ENCODE measurements at regions not wholly inside any gene's neighbourhood (a gene's known extent, or its start where the extent isn't known, plus 50 kb on each side); places are given as distances from the start of the nearest gene placed in this dataset.

DNA sequence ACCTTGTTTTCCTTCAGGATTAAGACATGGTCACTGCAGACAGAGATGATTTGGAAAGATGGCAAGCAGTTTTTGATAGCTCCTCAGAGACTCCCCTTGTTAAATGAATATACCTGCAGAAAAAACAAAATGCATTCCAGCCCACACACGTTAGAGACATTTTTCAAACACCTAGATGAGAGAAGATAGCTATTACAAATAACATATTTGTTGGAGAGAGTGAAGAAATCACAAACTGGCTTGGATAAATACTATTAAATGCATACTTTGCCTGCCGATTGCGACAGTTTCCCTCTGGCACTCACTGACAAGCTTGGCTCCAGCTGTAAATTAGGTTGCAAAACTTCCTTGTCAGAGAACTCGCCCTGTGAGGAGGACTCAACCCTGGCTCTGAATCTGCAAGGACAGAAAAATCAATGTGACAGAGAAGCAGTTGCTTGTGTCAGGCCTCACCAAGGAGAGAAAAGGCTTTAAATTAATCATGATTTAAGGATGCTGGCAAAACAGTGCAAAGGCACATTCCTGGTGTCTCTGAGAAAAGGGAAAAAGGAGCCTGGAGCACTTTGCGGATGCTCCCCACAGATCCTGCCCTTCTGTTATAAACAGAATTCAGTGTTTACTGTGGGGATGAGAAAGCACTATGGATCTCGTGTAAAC lies 423.7 kb upstream of the MARCKS start:
- no peak overlapping the region for H2AFZ ChIP-seq (ENCODE audit: low read depth)
- ChIA-PET POLR2A (no interaction called here), CTCF (interaction anchor here (0.6 kb wide), 1 partner anchor 579 kb away, joined by 3 read pairs; no protein-coding TSS in a partner anchor)
- TF ChIP-seq, protein P1, sequence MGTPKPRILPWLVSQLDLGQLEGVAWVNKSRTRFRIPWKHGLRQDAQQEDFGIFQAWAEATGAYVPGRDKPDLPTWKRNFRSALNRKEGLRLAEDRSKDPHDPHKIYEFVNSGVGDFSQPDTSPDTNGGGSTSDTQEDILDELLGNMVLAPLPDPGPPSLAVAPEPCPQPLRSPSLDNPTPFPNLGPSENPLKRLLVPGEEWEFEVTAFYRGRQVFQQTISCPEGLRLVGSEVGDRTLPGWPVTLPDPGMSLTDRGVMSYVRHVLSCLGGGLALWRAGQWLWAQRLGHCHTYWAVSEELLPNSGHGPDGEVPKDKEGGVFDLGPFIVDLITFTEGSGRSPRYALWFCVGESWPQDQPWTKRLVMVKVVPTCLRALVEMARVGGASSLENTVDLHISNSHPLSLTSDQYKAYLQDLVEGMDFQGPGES (IDR thresholded peaks at IDR 0.05; ENCODE audit: low read depth, low read length): no peak
- TF ChIP-seq RAD21 (IDR thresholded peaks at IDR 0.05; ENCODE audit: low read length) (no peak), TEAD4 (IDR thresholded peaks at IDR 0.05; ENCODE audit: borderline replicate concordance, insufficient read depth) (no peak), RXRA (IDR thresholded peaks at IDR 0.05; ENCODE audit: borderline replicate concordance, low read depth) (no peak), CHD2 (IDR thresholded peaks at IDR 0.05; ENCODE audit: low read length, partially characterized antibody) (no peak), NRF1 (IDR thresholded peaks at IDR 0.05; ENCODE audit: low read depth, low read length) (no peak), YY1 (IDR thresholded peaks at IDR 0.05; ENCODE audit: low read depth) (no peak), POLR2AphosphoS5 (IDR thresholded peaks at IDR 0.05; ENCODE audit: low read depth, low read length) (no peak), MXI1 (IDR thresholded peaks at IDR 0.05; ENCODE audit: low read depth, low read length) (no peak)
- TF ChIP-seq, protein P2, sequence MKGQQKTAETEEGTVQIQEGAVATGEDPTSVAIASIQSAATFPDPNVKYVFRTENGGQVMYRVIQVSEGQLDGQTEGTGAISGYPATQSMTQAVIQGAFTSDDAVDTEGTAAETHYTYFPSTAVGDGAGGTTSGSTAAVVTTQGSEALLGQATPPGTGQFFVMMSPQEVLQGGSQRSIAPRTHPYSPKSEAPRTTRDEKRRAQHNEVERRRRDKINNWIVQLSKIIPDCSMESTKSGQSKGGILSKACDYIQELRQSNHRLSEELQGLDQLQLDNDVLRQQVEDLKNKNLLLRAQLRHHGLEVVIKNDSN (IDR thresholded peaks at IDR 0.05; ENCODE audit: borderline replicate concordance, low read depth): no peak
- TF ChIP-seq, protein P3, sequence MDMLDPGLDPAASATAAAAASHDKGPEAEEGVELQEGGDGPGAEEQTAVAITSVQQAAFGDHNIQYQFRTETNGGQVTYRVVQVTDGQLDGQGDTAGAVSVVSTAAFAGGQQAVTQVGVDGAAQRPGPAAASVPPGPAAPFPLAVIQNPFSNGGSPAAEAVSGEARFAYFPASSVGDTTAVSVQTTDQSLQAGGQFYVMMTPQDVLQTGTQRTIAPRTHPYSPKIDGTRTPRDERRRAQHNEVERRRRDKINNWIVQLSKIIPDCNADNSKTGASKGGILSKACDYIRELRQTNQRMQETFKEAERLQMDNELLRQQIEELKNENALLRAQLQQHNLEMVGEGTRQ (IDR thresholded peaks at IDR 0.05; ENCODE audit: borderline replicate concordance, low read depth, low read length): no peak
- 66% methylated on average over 6 of the region's 6 CpGs for WGBS (ENCODE audit: low lambda C conversion rate)
- H3F3A ChIP-seq (replicated peaks; ENCODE audit: insufficient read depth): peaks cover 7% of the 10 kb centered on the region
- H3K4me2 ChIP-seq: no peak overlapping the region
- no peak overlapping the region for H3K9ac ChIP-seq
- no peak overlapping the region for H3K27ac ChIP-seq (ENCODE audit: low read depth in 2 of 2, low read length in 1 of 2)
- no peaks in the 10 kb centered on the region for H3K9me3 ChIP-seq
- H3K4me1 ChIP-seq (ENCODE audit: control insufficient read depth in 1 of 2, insufficient read depth in 2 of 2, low read depth in 1 of 2, low read length in 1 of 2): no peaks in the 10 kb centered on the region; a peak in 2 of 4 replicates
- H3K36me3 ChIP-seq (replicated peaks in 1 of 2; ENCODE audit: control insufficient read depth in 1 of 2, insufficient read depth in 2 of 2, low read length in 1 of 2): no peaks in the 10 kb centered on the region
- H3K27me3 ChIP-seq (ENCODE audit: insufficient read depth): no peaks in the 10 kb centered on the region
- no peaks in the 10 kb centered on the region for H3K79me2 ChIP-seq (ENCODE audit: insufficient read depth)
- no peak for DNase-seq
- no peak overlapping the region for H3K4me3 ChIP-seq (ENCODE audit: low read depth in 2 of 2, low read length in 1 of 2)
- H4K20me1 ChIP-seq (ENCODE audit: insufficient read depth): no peaks in the 10 kb centered on the region
- no peaks in the 10 kb centered on the region for H3K9me2 ChIP-seq

DNA sequence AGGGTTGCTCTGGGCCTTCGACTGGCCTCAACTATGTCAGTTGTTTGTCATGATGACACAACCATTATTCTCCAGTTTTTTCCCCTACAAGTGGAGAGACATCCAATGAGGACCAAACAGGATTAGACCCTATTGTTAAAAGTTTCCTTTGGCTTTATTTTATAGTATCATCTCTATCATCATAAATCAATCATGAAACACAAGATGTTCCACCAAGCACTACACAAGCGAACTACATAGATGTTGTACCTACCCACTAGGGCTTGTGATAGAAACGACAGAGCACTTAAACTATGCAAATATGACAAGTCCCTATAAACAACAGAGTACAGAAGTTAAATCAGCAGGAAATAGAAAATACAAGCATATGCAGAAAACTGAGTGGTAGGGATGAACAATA lies 422.5 kb upstream of the MARCKS start:
- Histone ChIP-seq H3K9me2 (no peaks in the 10 kb centered on the region), H3K4me2 (no peak overlapping the region), H3F3A (replicated peaks; ENCODE audit: insufficient read depth) (peaks cover 7% of the 10 kb centered on the region), H3K9me3 (no peaks in the 10 kb centered on the region), H3K79me2 (ENCODE audit: insufficient read depth) (no peaks in the 10 kb centered on the region), H3K27ac (ENCODE audit: low read depth in 2 of 2, low read length in 1 of 2) (no peak overlapping the region), H2AFZ (ENCODE audit: low read depth) (no peak overlapping the region), H3K4me1 (ENCODE audit: control insufficient read depth in 1 of 2, insufficient read depth in 2 of 2, low read depth in 1 of 2, low read length in 1 of 2) (no peaks in the 10 kb centered on the region; a peak in 2 of 4 replicates), H3K4me3 (ENCODE audit: low read depth in 2 of 2, low read length in 1 of 2) (no peak overlapping the region), H3K27me3 (ENCODE audit: insufficient read depth) (no peaks in the 10 kb centered on the region), H3K36me3 (replicated peaks in 1 of 2; ENCODE audit: control insufficient read depth in 1 of 2, insufficient read depth in 2 of 2, low read length in 1 of 2) (no peaks in the 10 kb centered on the region), H4K20me1 (ENCODE audit: insufficient read depth) (no peaks in the 10 kb centered on the region), H3K9ac (no peak overlapping the region)
- no peak for DNase-seq
- POLR2A ChIA-PET: no interaction called here
- TF ChIP-seq MEF2A (IDR thresholded peaks at IDR 0.05; ENCODE audit: borderline replicate concordance, low read depth) (no peak), TCF12 (IDR thresholded peaks at IDR 0.05) (no peak), GATA2 (CRISPR knock-in tag; IDR thresholded peaks at IDR 0.05) (no peak), RCOR1 (IDR thresholded peaks at IDR 0.05; ENCODE audit: low read length) (no peak), YY1 (IDR thresholded peaks at IDR 0.05; ENCODE audit: low read depth) (no peak), SMC3 (IDR thresholded peaks at IDR 0.05; ENCODE audit: low read depth, low read length) (no peak), POLR2AphosphoS5 (IDR thresholded peaks at IDR 0.05; ENCODE audit: low read depth, low read length) (no peak), TEAD4 (IDR thresholded peaks at IDR 0.05; ENCODE audit: borderline replicate concordance, insufficient read depth) (no peak)
- TF ChIP-seq, protein P4, sequence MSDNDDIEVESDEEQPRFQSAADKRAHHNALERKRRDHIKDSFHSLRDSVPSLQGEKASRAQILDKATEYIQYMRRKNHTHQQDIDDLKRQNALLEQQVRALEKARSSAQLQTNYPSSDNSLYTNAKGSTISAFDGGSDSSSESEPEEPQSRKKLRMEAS (IDR thresholded peaks at IDR 0.05; ENCODE audit: low read depth): no peak
- TF ChIP-seq, protein P5, sequence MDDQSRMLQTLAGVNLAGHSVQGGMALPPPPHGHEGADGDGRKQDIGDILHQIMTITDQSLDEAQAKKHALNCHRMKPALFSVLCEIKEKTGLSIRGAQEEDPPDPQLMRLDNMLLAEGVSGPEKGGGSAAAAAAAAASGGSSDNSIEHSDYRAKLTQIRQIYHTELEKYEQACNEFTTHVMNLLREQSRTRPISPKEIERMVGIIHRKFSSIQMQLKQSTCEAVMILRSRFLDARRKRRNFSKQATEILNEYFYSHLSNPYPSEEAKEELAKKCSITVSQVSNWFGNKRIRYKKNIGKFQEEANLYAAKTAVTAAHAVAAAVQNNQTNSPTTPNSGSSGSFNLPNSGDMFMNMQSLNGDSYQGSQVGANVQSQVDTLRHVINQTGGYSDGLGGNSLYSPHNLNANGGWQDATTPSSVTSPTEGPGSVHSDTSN (IDR thresholded peaks at IDR 0.05): no peak
- TF ChIP-seq, protein P1 (IDR thresholded peaks at IDR 0.05; ENCODE audit: low read depth, low read length): no peak
- CTCF ChIA-PET: no interaction called here
- 87% methylated on average over 3 of the region's 3 CpGs for WGBS (ENCODE audit: low lambda C conversion rate)

All from SK-N-SH (cell line).